Activated T-cell treated with anti-CD3 and anti-CD28 coated beads, Interleukin-2, amount 50 U/mL, for 4 hours (primary cell): ENCODE measurements at regions not wholly inside any gene's neighbourhood (a gene's known extent, or its start where the extent isn't known, plus 50 kb on each side); places are given as distances from the start of the nearest gene placed in this dataset.
A peak's percentile ranks its signal among the peaks of the same experiment; 100 is the strongest.

ENCODE experiments used
- ATAC-seq, 2 donors: fragments of 200-7000 bp; cut with Tn5 transposase; one replicate each; pipeline ENCODE4 v1.10.0; 2021
- DNase-seq: peaks from one replicate; pipeline ENCODE4 v3.0.0-alpha.2; 2020
- H3K27me3 Mint-ChIP-seq: one replicate; pipeline ENCODE4 v1.8.0; 2021; ENCODE audit warnings: low read depth, mixed read lengths
- H3K36me3 Mint-ChIP-seq: one replicate; pipeline ENCODE4 v1.8.0; 2022; ENCODE audit warnings: mixed read lengths; ENCODE audit not compliant: insufficient read depth
- H3K4me1 Mint-ChIP-seq: one replicate; pipeline ENCODE4 v1.8.0; 2021; ENCODE audit warnings: low read depth, mixed read lengths
- H3K4me3 Mint-ChIP-seq: one replicate; pipeline ENCODE4 v1.8.0; 2021; ENCODE audit warnings: mild to moderate bottlenecking, moderate library complexity, mixed read lengths
- H3K9me3 Mint-ChIP-seq: one replicate; pipeline ENCODE4 v1.8.0; 2021; ENCODE audit warnings: mixed read lengths

- Mint-ChIP-seq H3K4me3 (no peak overlapping the region), H3K27me3 (peaks cover 24% of the 10 kb centered on the region), H3K4me1 (peaks cover 14% of the 10 kb centered on the region), H3K9me3 (peaks cover 9% of the 10 kb centered on the region), H3K36me3 (peaks cover 2% of the 10 kb centered on the region)
- DNase-seq (no peak), ATAC-seq (no peak)
Observed at GRCh38 chr15:68526784-68527183, 52.0 kb upstream of the CORO2B start.

- peaks cover 14% of the 10 kb centered on the region for H3K4me1 Mint-ChIP-seq
- H3K27me3 Mint-ChIP-seq = peaks cover 9% of the 10 kb centered on the region
- H3K36me3 Mint-ChIP-seq = peaks cover 5% of the 10 kb centered on the region
- DNase-seq (no peak), ATAC-seq (no peak)
- peak overlapping the region; percentile 24 for H3K4me3 Mint-ChIP-seq
- peaks cover 27% of the 10 kb centered on the region for H3K9me3 Mint-ChIP-seq
Observed at GRCh38 chr15:68528626-68529290, 50.0 kb upstream of the CORO2B start.
